ENCODE measurements at regions not wholly inside any gene's neighbourhood (a gene's known extent, or its start where the extent isn't known, plus 50 kb on each side); places are given as distances from the start of the nearest gene placed in this dataset.

- DNase-seq (ENCODE audit: low read depth in 4 of 4, low spot score in 3 of 4) = no peak
Measured at GRCh38 chr3:193977622-193978021, 158.3 kb upstream of the HES1 start.

GRCh38 chr3:193978030-193978429 is 157.9 kb upstream of the HES1 start:
- no peak for DNase-seq (ENCODE audit: low read depth in 4 of 4, low spot score in 3 of 4)

GRCh38 chr3:193978486-193978885 is 157.5 kb upstream of the HES1 start:
- no peak for DNase-seq (ENCODE audit: low read depth in 4 of 4, low spot score in 3 of 4)

- DNase-seq (ENCODE audit: low read depth in 4 of 4, low spot score in 3 of 4) = no peak
Measured at GRCh38 chr3:193980326-193980725, 155.6 kb upstream of the HES1 start.

GRCh38 chr3:193980905-193981304 is 155.0 kb upstream of the HES1 start:
- DNase-seq (ENCODE audit: low read depth in 4 of 4, low spot score in 3 of 4) = no peak

- DNase-seq (ENCODE audit: low read depth in 4 of 4, low spot score in 3 of 4) = no peak
Measured at GRCh38 chr3:193981504-193981903, 154.4 kb upstream of the HES1 start.

- DNase-seq (ENCODE audit: low read depth in 4 of 4, low spot score in 3 of 4) = no peak
Measured at GRCh38 chr3:193982258-193982659, 153.7 kb upstream of the HES1 start.

GRCh38 chr3:193983846-193984818 is 151.8 kb upstream of the HES1 start:
- no peak for DNase-seq (ENCODE audit: low read depth in 4 of 4, low spot score in 3 of 4)

- DNase-seq (ENCODE audit: low read depth in 4 of 4, low spot score in 3 of 4) = no peak
Measured at GRCh38 chr3:193984876-193985275, 151.1 kb upstream of the HES1 start.

GRCh38 chr3:193987186-193987585 is 148.8 kb upstream of the HES1 start:
- DNase-seq (ENCODE audit: low read depth in 4 of 4, low spot score in 3 of 4) = no peak

- DNase-seq (ENCODE audit: low read depth in 4 of 4, low spot score in 3 of 4) = no peak
Measured at GRCh38 chr3:193989186-193989585, 146.8 kb upstream of the HES1 start.

GRCh38 chr3:193991666-193992424 is 144.1 kb upstream of the HES1 start:
- DNase-seq (ENCODE audit: low read depth in 4 of 4, low spot score in 3 of 4) = no peak

GRCh38 chr3:193992425-193993037 is 143.4 kb upstream of the HES1 start:
- DNase-seq (ENCODE audit: low read depth in 4 of 4, low spot score in 3 of 4) = no peak

GRCh38 chr3:193996221-193996620 is 139.7 kb upstream of the HES1 start:
- DNase-seq (ENCODE audit: low read depth in 4 of 4, low spot score in 3 of 4) = no peak

- no peak for DNase-seq (ENCODE audit: low read depth in 4 of 4, low spot score in 3 of 4)
Measured at GRCh38 chr3:193996641-193997089, 139.3 kb upstream of the HES1 start.

GRCh38 chr3:193997228-193998122 is 138.5 kb upstream of the HES1 start:
- no peak for DNase-seq (ENCODE audit: low read depth in 4 of 4, low spot score in 3 of 4)

GRCh38 chr3:193998123-193998448 is 137.9 kb upstream of the HES1 start:
- DNase-seq (ENCODE audit: low read depth in 4 of 4, low spot score in 3 of 4) = no peak

GRCh38 chr3:193998628-193999195 is 137.2 kb upstream of the HES1 start:
- no peak for DNase-seq (ENCODE audit: low read depth in 4 of 4, low spot score in 3 of 4)

GRCh38 chr3:194000100-194000499 is 135.8 kb upstream of the HES1 start:
- DNase-seq (ENCODE audit: low read depth in 4 of 4, low spot score in 3 of 4) = no peak

GRCh38 chr3:194000712-194001111 is 135.2 kb upstream of the HES1 start:
- no peak for DNase-seq (ENCODE audit: low read depth in 4 of 4, low spot score in 3 of 4)

Data from left renal pelvis (tissue), 4 donors.